H1 (cell line): ENCODE measurements at regions not wholly inside any gene's neighbourhood (a gene's known extent, or its start where the extent isn't known, plus 50 kb on each side); places are given as distances from the start of the nearest gene placed in this dataset.

Experiments
- CTCF ChIA-PET: fragments of 300-600 bp; sonication (Branson Sonifier 250); formaldehyde crosslinking; loops from one replicate; lab custom pipeline; 2021; ENCODE audit not compliant: partially characterized antibody; lab: Charles Lee
- POLR2A ChIA-PET: fragments of 300-600 bp; sonication (Branson Sonifier 250); formaldehyde crosslinking; loops from one replicate; lab custom pipeline; 2021; ENCODE audit warnings: inconsistent platforms; ENCODE audit not compliant: partially characterized antibody; lab: Charles Lee
- DNase-seq, 2 experiments: peaks; one replicate each; pipeline versions ENCODE4 v3.0.0 to v3.0.0-alpha.2; 2010 to 2022; ENCODE audit warnings: low spot score in 2 of 2, low read depth in 1 of 2, mixed read lengths in 1 of 2
- FAIRE-seq: peaks from 2 replicates; lab custom pipeline; 2011; peaks lifted over from hg19 to GRCh38; lab: Jason Lieb, UNC
- H2AFZ ChIP-seq: 2 replicates; pipeline ENCODE4 v1.8.1; 2012; ENCODE audit warnings: low read length, inconsistent platforms
- H2AK5ac ChIP-seq: 2 replicates; pipeline ENCODE4 v1.6.1; 2013; ENCODE audit warnings: low read depth, low read length
- H2BK120ac ChIP-seq: replicated peaks from 2 replicates; pipeline ENCODE3; 2013; ENCODE audit warnings: low read depth, low read length, inconsistent platforms
- H2BK12ac ChIP-seq: 2 replicates; pipeline ENCODE4 v1.6.1; 2013; ENCODE audit warnings: low read depth, low read length
- H2BK15ac ChIP-seq: 2 replicates; pipeline ENCODE4 v1.6.1; 2013; ENCODE audit warnings: low read length
- H2BK20ac ChIP-seq: 2 replicates; pipeline ENCODE4 v1.6.1; 2013; ENCODE audit warnings: low read length
- H2BK5ac ChIP-seq: 2 replicates; pipeline ENCODE4 v1.6.1; 2013; ENCODE audit warnings: low read depth, low read length
- H3K14ac ChIP-seq: 2 replicates; pipeline ENCODE4 v1.6.1; 2013; ENCODE audit warnings: inconsistent platforms; ENCODE audit not compliant: insufficient read length
- H3K18ac ChIP-seq: 2 replicates; pipeline ENCODE4 v1.6.1; 2013; ENCODE audit warnings: low read length; ENCODE audit errors: extremely low read depth
- H3K23ac ChIP-seq: 2 replicates; pipeline ENCODE4 v1.6.1; 2013; ENCODE audit warnings: inconsistent platforms; ENCODE audit not compliant: insufficient read length
- H3K23me2 ChIP-seq: 2 replicates; pipeline ENCODE4 v1.6.1; 2013; ENCODE audit warnings: low read depth, low read length
- H3K27ac ChIP-seq: 2 replicates; pipeline ENCODE4 v1.6.1; 2011; ENCODE audit warnings: low read depth, low read length, inconsistent platforms
- H3K27me3 ChIP-seq, 4 experiments: replicated peaks in 1 of 4; 1 replicate in 1 of 4; 2 replicates in 3 of 4; pipeline versions ENCODE4 v1.6.1 to v1.8.1; 2011 to 2013; ENCODE audit warnings: low read length in 3 of 4, mild to moderate bottlenecking in 3 of 4, inconsistent platforms in 2 of 4, mixed read lengths in 2 of 4, moderate library complexity in 1 of 4; ENCODE audit not compliant: control insufficient read depth in 3 of 4, insufficient read depth in 3 of 4; ENCODE audit errors: extremely low read depth in 1 of 4
- H3K36me3 ChIP-seq, 4 experiments: 2 replicates each; pipeline versions ENCODE4 v1.6.1 to v1.8.1; 2011 to 2013; ENCODE audit warnings: mild to moderate bottlenecking in 4 of 4, low read length in 3 of 4, moderate library complexity in 2 of 4, control low read depth in 1 of 4, inconsistent platforms in 1 of 4; ENCODE audit not compliant: insufficient read depth in 4 of 4, control insufficient read depth in 2 of 4
- H3K4ac ChIP-seq: replicated peaks from 2 replicates; pipeline ENCODE3; 2013; ENCODE audit warnings: low read length, low read depth, mixed read lengths, inconsistent platforms; ENCODE audit not compliant: insufficient read length
- H3K4me1 ChIP-seq, 4 experiments: replicated peaks in 1 of 4; 1 replicate in 1 of 4; 2 replicates in 3 of 4; pipeline versions ENCODE4 v1.6.1 to v1.8.1; 2011 to 2013; ENCODE audit warnings: low read length in 3 of 4, inconsistent platforms in 2 of 4, mixed read lengths in 1 of 4; ENCODE audit not compliant: insufficient read depth in 4 of 4, control insufficient read depth in 3 of 4
- H3K4me2 ChIP-seq, 2 experiments: 2 replicates each; pipeline versions ENCODE4 v1.6.1 to v1.8.1; 2011 to 2013; ENCODE audit warnings: low read depth in 2 of 2, low read length in 2 of 2, control low read depth in 1 of 2, inconsistent platforms in 1 of 2, mild to moderate bottlenecking in 1 of 2; ENCODE audit not compliant: insufficient read depth in 1 of 2
- H3K4me3 ChIP-seq, 4 experiments: fragments of 200-600, 300-600 bp in 1 of 4; sonication (generic), shearing (Covaris generic), sonication (Bioruptor Twin) in 1 of 4; 2 replicates each; pipeline versions ENCODE4 v1.5.1 to v1.8.1; 2011 to 2016; ENCODE audit warnings: low read length in 4 of 4, low read depth in 3 of 4, control low read depth in 2 of 4, inconsistent platforms in 2 of 4, mild to moderate bottlenecking in 2 of 4, mixed read lengths in 1 of 4, moderate library complexity in 1 of 4; ENCODE audit not compliant: insufficient read depth in 2 of 4; ENCODE audit errors: extremely low read depth in 1 of 4
- H3K56ac ChIP-seq: replicated peaks from 2 replicates; pipeline ENCODE3; 2013; ENCODE audit warnings: low read depth, mild to moderate bottlenecking, mixed read lengths, low read length, inconsistent platforms; ENCODE audit not compliant: insufficient read length
- H3K79me1 ChIP-seq: 2 replicates; pipeline ENCODE4 v1.6.1; 2013; ENCODE audit warnings: low read depth, low read length, control low read depth
- H3K79me2 ChIP-seq, 2 experiments: 2 replicates each; pipeline versions ENCODE4 v1.6.1 to v1.8.1; 2012 to 2013; ENCODE audit warnings: low read length in 2 of 2, mild to moderate bottlenecking in 2 of 2, inconsistent platforms in 1 of 2; ENCODE audit not compliant: insufficient read depth in 2 of 2, control insufficient read depth in 1 of 2
- H3K9ac ChIP-seq, 4 experiments: replicated peaks in 1 of 4; 1 replicate in 1 of 4; 2 replicates in 3 of 4; pipeline versions ENCODE4 v1.6.1 to v1.8.1; 2011 to 2013; ENCODE audit warnings: low read depth in 3 of 4, low read length in 3 of 4, control low read depth in 2 of 4, mild to moderate bottlenecking in 2 of 4, moderate library complexity in 2 of 4, inconsistent platforms in 1 of 4; ENCODE audit errors: extremely low read depth in 1 of 4
- H3K9me3 ChIP-seq, 2 experiments: 2 replicates each; pipeline versions ENCODE4 v1.6.1 to v1.8.1; 2012 to 2013; ENCODE audit warnings: mild to moderate bottlenecking in 2 of 2, moderate library complexity in 2 of 2, control low read depth in 1 of 2, inconsistent platforms in 1 of 2, low read depth in 1 of 2, low read length in 1 of 2, mixed read lengths in 1 of 2; ENCODE audit not compliant: insufficient read depth in 2 of 2
- H4K20me1 ChIP-seq, 2 experiments: replicated peaks in 1 of 2; 2 replicates each; pipeline versions ENCODE3 to v1.8.1; 2011 to 2013; ENCODE audit warnings: inconsistent platforms in 2 of 2, low read length in 2 of 2, mild to moderate bottlenecking in 1 of 2; ENCODE audit not compliant: insufficient read depth in 2 of 2, control insufficient read depth in 1 of 2
- H4K5ac ChIP-seq: 2 replicates; pipeline ENCODE4 v1.6.1; 2013; ENCODE audit warnings: low read length, low read depth, mixed read lengths, inconsistent platforms; ENCODE audit not compliant: insufficient read length
- H4K8ac ChIP-seq: 2 replicates; pipeline ENCODE4 v1.8.0; 2013; ENCODE audit warnings: mild to moderate bottlenecking, moderate library complexity, low read length, inconsistent platforms; ENCODE audit not compliant: insufficient read depth; ENCODE audit errors: extremely low read depth
- H4K91ac ChIP-seq: replicated peaks from 2 replicates; pipeline ENCODE3; 2013; ENCODE audit warnings: low read length, mixed read lengths, inconsistent platforms; ENCODE audit not compliant: insufficient read length
- CEBPB ChIP-seq: IDR thresholded peaks from 2 replicates; pipeline ENCODE4 v1.6.1; 2012; ENCODE audit warnings: low read depth, low read length
- WGBS, 2 experiments: shearing (Covaris generic) in 1 of 2; methylation state at CpG; one replicate each; pipeline versions ENCODE4 v1.1.6 to v1.1.7; 2013 to 2015; ENCODE audit warnings: low lambda C conversion rate in 2 of 2, mixed read lengths in 2 of 2, inconsistent platforms in 1 of 2, low coverage in 1 of 2, missing lambda C conversion rate in 1 of 2; ENCODE audit not compliant: insufficient replicate concordance in 2 of 2, insufficient coverage in 1 of 2, insufficient read length in 1 of 2; ENCODE audit errors: extremely low coverage in 1 of 2, missing lambda C conversion rate in 1 of 2; 5-methylcytosine and 5-hydroxymethylcytosine counted together

GRCh38 chr20:7078804-7079203 lies 311.3 kb downstream of the BMP2 start:
- H2BK20ac ChIP-seq = no peak overlapping the region
- H3K79me1 ChIP-seq = no peaks in the 10 kb centered on the region
- no peaks in the 10 kb centered on the region for H3K4me1 ChIP-seq
- no peaks in the 10 kb centered on the region for H4K20me1 ChIP-seq
- H2BK5ac ChIP-seq = no peak overlapping the region
- H3K4ac ChIP-seq = no peak overlapping the region
- no peak overlapping the region for H3K4me3 ChIP-seq
- H2BK12ac ChIP-seq = no peak overlapping the region
- no peak overlapping the region for H3K9ac ChIP-seq
- CTCF ChIA-PET = no interaction called here
- no peak overlapping the region for H2BK15ac ChIP-seq
- H3K9me3 ChIP-seq = no peaks in the 10 kb centered on the region
- no peak overlapping the region for H3K56ac ChIP-seq
- H2BK120ac ChIP-seq = no peak overlapping the region
- H2AFZ ChIP-seq = no peak overlapping the region
- H3K36me3 ChIP-seq = no peaks in the 10 kb centered on the region
- no peak overlapping the region for H4K8ac ChIP-seq
- no peak overlapping the region for H3K4me2 ChIP-seq
- H3K23me2 ChIP-seq = no peaks in the 10 kb centered on the region
- no peak overlapping the region for H3K27ac ChIP-seq
- H3K18ac ChIP-seq = no peak overlapping the region
- no peaks in the 10 kb centered on the region for H3K27me3 ChIP-seq
- no peak overlapping the region for H3K23ac ChIP-seq
- no peak for FAIRE-seq
- 86% methylated on average over 5 of the region's 5 CpGs; no CpG with 5 or more reads in 1 of the 2 experiments for WGBS, 2 experiments
- H4K5ac ChIP-seq = no peak overlapping the region
- no peak overlapping the region for H4K91ac ChIP-seq
- no peak for TF ChIP-seq CEBPB
- TF ChIP-seq, all 59 proteins: peak for 0
- H2AK5ac ChIP-seq = no peak overlapping the region
- POLR2A ChIA-PET = no interaction called here
- H3K79me2 ChIP-seq = no peaks in the 10 kb centered on the region
- H3K14ac ChIP-seq = no peak overlapping the region
- DNase-seq = no peak
